ENCODE measurements at regions not wholly inside any gene's neighbourhood (a gene's known extent, or its start where the extent isn't known, plus 50 kb on each side); places are given as distances from the start of the nearest gene placed in this dataset.

GRCh38 chr10:29804025-29804852 is 169.5 kb upstream of the SVIL start:
- H3K4me3 ChIP-seq (ENCODE audit: low read length) = no peak overlapping the region
- no peak for TF ChIP-seq ZNF274 (IDR thresholded peaks at IDR 0.05; ENCODE audit: low read depth, low read length)

- no peak overlapping the region for H3K4me3 ChIP-seq (ENCODE audit: low read length)
- TF ChIP-seq ZNF274 (IDR thresholded peaks at IDR 0.05; ENCODE audit: low read depth, low read length) = no peak
Measured at GRCh38 chr10:29802171-29802570, 167.4 kb upstream of the SVIL start.

- TF ChIP-seq ZNF274 (IDR thresholded peaks at IDR 0.05; ENCODE audit: low read depth, low read length) = no peak
- H3K4me3 ChIP-seq (ENCODE audit: low read length) = no peak overlapping the region
Measured at GRCh38 chr10:29798921-29799690, 164.3 kb upstream of the SVIL start.

GRCh38 chr10:29797616-29798015 is 162.8 kb upstream of the SVIL start:
- TF ChIP-seq ZNF274 (IDR thresholded peaks at IDR 0.05; ENCODE audit: low read depth, low read length) = no peak
- H3K4me3 ChIP-seq (ENCODE audit: low read length) = no peak overlapping the region

- H3K4me3 ChIP-seq (ENCODE audit: low read length) = no peak overlapping the region
Measured at GRCh38 chr10:29795850-29796249, 161.1 kb upstream of the SVIL start.

GRCh38 chr10:29794776-29795611 is 160.2 kb upstream of the SVIL start:
- no peak overlapping the region for H3K4me3 ChIP-seq (ENCODE audit: low read length)
- no peak for TF ChIP-seq ZNF274 (IDR thresholded peaks at IDR 0.05; ENCODE audit: low read depth, low read length)

More at GRCh38 chr10:29795850-29796249, 161.1 kb upstream of the SVIL start:
- TF ChIP-seq ZNF274 (IDR thresholded peaks at IDR 0.05; ENCODE audit: low read depth, low read length) = no peak

- no peak for TF ChIP-seq ZNF274 (IDR thresholded peaks at IDR 0.05; ENCODE audit: low read depth, low read length)
- no peak overlapping the region for H3K4me3 ChIP-seq (ENCODE audit: low read length)
Measured at GRCh38 chr10:29791773-29792172, 157.0 kb upstream of the SVIL start.

GRCh38 chr10:29790207-29790606 is 155.4 kb upstream of the SVIL start:
- H3K4me3 ChIP-seq (ENCODE audit: low read length) = no peak overlapping the region
- TF ChIP-seq ZNF274 (IDR thresholded peaks at IDR 0.05; ENCODE audit: low read depth, low read length) = no peak

- TF ChIP-seq ZNF274 (IDR thresholded peaks at IDR 0.05; ENCODE audit: low read depth, low read length) = no peak
- H3K4me3 ChIP-seq (ENCODE audit: low read length) = no peak overlapping the region
Measured at GRCh38 chr10:29788113-29788512, 153.3 kb upstream of the SVIL start.

GRCh38 chr10:29785701-29786100 is 150.9 kb upstream of the SVIL start:
- H3K4me3 ChIP-seq (ENCODE audit: low read length) = no peak overlapping the region
- TF ChIP-seq ZNF274 (IDR thresholded peaks at IDR 0.05; ENCODE audit: low read depth, low read length) = no peak

GRCh38 chr10:29784175-29784773 is 149.5 kb upstream of the SVIL start:
- H3K4me3 ChIP-seq (ENCODE audit: low read length) = no peak overlapping the region
- TF ChIP-seq ZNF274 (IDR thresholded peaks at IDR 0.05; ENCODE audit: low read depth, low read length) = no peak

- no peak overlapping the region for H3K4me3 ChIP-seq (ENCODE audit: low read length)
- no peak for TF ChIP-seq ZNF274 (IDR thresholded peaks at IDR 0.05; ENCODE audit: low read depth, low read length)
Measured at GRCh38 chr10:29783201-29783947, 148.6 kb upstream of the SVIL start.

GRCh38 chr10:29780639-29781038 is 145.9 kb upstream of the SVIL start:
- TF ChIP-seq ZNF274 (IDR thresholded peaks at IDR 0.05; ENCODE audit: low read depth, low read length) = no peak
- H3K4me3 ChIP-seq (ENCODE audit: low read length) = no peak overlapping the region

Data from GM08714 (cell line).